COLO829 (cell line): ENCODE measurements at regions not wholly inside any gene's neighbourhood (a gene's known extent, or its start where the extent isn't known, plus 50 kb on each side); places are given as distances from the start of the nearest gene placed in this dataset.

Experiments
- DNase-seq: peaks from one replicate; pipeline ENCODE4 v3.0.0; 2012; ENCODE audit warnings: low spot score

DNA sequence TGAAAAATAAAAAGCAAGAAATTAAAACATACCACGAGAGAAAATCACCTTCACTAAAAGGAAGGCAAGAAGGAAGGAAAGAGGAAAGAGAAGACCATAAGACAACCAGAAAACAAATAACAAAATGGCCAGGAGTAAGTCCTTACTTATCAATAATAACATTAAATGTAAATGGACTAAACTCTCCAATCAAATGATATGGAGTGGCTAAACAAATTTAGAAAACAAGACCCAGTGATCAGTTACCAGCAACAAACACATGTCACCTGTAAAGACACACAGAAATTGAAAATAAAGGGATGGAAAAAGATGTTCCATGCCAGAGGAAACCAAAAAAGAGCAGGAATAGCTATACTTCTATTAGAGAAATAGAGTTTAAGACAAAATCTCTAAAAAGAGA is 85.0 kb upstream of the SLC38A4 start:
- DNase-seq = no peak

DNA sequence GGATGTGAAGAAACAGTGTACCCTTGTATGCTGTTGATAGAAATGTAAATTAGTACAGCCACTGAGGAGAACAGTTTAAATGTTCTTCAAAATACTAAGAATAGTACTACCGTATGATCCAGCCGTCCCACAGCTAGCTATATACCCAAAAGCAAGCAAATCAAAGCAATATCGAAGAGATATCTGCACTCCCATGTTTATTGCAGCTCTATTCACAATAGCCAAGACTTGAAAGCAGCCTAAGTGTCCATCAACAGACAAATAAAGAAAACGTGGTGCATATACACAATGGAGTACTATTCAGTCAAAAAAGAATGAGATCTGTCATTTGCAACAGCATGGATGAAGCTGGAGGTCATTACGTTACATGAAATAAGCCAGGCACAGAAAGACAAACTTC is 88.5 kb upstream of the SLC38A4 start:
- no peak for DNase-seq

DNA sequence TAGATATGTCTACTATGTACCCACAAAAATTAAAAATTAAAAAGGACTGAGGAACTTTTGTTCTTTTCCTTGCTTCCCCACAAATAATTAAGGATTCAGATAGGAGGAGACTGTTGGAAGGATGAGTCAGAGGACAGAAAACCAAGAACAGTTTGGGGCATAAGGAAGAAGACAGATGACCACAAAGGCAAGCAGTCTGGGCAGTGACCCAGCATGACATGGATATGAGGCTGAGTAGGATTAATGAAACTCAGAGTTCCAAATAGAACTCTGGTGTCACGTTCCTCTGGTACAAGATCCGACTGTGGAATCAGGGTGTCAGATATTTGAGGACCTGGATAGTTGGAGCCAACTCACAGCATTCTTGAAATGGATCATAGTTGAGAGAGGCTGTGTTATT is 89.3 kb upstream of the SLC38A4 start:
- DNase-seq = peak; percentile 29

DNA sequence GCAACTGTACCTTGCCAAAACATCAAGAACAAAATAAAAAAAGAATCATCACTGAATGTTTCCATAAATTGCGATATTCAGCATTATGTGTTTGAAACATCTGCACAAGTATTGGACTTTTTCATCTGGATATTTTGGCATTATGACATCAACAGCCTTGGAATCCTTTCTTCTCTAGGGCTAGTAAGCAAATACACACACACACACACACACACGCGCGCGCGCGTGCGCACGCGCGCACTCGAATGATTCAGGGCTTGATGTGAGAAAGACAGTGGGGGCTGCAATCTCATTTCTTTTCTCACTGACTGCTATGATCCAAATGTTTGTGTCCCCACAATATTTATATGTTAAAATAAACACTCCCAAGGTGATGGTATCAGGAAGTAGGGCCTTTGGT is 90.0 kb upstream of the SLC38A4 start:
- DNase-seq = no peak

DNA sequence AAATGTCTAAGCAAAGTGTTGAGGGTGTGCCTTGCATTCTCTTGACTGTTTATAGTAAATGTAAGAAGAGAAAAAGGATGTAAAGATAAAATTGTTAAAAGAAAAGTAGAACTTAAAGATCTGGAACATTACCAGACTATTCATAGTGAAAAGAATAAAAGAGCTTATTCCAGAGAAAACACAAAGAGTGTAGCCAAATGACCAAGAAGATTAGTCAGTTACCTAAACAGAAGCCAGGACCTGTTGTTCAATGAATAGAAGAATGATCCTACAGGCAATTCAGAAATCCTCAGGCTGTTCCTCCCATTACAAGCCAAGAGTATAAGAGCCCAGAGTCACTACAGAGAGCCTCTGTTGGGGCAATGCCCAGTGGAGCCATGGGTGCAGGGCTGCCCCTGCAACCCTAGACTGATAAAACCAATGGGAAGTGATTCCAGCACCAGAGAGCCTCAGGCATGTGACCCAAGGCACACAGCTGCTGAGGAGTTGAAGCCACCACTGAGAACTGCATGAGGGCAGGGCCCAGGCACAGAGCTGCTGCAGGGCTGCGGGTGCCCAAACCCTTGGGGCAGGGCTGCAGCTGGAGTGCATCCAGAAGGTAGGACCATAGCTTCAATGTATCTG is 91.1 kb upstream of the SLC38A4 start:
- no peak for DNase-seq

DNA sequence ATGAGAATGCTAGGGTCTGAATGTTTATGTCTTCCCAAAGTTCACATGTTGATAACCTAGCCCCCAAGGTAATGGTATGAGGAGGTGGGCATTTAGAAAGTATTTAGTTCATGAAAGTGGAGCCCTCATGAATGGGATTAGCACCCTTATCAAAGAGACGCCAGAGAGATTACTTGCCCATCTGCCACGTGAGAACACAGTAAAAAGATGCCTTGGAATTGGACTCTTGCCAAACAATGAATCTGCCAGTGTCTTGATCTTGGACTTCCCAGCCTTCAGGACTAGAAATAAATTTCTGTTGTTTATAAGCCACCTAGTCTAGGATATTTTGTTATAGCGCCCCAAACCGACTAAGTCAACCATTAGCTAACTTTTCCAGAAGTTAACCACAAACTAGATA is 92.0 kb upstream of the SLC38A4 start:
- no peak for DNase-seq

DNA sequence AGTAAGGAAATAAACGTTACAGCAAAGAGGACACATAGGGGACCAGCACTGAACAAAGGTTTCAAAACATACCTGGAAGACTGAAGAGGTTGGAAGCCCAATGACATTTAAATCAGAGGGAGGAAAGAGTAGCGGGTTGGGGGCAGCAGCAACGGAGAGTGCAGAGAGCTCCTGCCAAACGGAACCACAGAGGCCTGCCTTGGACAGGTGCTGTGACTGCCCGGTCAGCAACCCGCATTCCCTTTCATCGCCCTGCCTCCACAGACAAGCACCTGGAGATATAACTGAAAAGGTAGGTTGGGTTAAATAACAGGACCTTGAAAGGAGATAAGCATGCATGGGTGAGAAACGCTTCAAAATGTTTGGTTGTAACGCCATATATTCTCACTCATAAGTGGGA is 92.8 kb upstream of the SLC38A4 start:
- no peak for DNase-seq

DNA sequence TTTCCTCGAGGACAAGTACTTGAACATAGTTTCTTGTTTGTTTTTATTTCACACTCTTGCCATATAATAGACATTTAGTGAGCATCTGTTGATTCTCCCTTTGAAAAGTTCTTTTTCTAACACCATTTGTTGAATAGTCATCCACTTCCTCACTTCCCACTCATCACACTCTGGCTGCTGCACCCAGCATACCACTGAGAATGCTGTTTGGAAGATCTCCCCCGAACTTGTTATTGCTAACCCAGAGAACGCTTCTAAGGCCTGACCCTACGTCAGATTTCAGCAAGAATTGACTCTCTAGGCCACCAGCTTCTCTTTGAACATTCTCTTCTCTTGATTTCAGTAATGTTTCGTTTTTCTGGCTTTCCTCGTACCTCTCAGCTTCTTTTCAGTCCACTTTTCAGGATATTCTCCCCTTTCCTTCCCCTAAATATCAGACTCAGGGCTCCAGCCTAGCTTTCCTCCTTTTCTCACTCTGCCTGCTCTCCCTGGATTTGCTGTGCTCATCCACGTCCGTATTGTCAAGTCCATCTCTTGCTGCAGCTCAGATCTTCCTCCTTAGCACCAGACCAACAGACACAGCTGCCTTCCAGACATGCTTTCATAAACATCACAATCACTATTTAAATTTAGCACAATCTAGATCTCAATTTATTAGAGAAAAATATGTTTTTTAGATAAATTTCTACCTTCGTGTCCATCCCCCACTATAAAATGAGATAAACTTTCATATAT is 94.0 kb upstream of the SLC38A4 start:
- DNase-seq = no peak

DNA sequence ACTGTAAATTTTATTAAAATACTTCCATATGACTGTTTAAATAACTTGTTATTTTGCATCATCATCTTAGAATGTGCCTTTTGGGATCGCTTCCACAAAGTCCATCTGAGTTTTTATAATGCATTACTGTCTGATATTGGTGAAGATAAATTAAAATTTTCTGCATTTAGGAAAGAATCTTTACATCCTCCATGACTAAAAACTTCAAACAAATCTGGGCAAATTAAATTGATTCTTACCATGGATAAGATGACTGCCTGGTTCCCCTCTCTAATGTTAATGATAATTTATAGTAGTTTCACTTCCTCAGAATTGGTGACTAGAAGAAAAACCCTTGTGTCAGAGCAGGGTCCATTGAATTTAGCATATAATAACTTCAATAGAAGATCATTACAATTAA is 94.7 kb upstream of the SLC38A4 start:
- no peak for DNase-seq

DNA sequence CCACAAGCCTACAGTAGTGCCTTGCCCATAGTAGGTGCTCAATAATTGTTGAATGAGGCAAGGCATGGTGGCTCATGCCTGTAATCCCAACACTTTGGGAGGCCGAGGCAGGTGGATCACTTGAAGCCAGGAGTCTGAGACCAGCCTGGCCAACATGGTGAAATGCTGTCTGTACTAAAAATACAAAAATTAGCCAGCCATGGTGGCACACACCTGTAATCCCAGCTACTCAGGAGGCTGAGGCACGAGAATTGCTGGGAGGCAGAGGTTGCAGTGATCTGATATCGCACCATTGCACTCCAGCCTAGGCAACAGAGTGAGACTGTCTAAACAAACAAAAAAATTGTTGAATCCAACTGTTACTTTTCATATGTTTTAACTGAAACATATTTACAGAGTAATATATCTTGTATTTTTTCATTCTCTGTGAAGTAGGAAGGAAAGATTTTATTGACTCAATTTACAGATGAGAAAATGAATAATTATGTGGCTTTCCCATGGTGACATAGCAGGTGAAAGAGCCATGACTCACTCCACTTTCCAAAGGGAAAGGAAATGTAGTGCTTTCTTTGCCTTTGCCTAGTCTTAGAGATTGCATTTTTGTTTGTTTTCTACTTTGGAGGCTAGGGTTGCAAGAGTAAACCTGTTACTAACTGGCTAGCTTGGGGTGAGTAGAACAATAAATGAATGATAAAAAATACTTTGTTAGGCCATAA is 95.4 kb upstream of the SLC38A4 start:
- no peak for DNase-seq

DNA sequence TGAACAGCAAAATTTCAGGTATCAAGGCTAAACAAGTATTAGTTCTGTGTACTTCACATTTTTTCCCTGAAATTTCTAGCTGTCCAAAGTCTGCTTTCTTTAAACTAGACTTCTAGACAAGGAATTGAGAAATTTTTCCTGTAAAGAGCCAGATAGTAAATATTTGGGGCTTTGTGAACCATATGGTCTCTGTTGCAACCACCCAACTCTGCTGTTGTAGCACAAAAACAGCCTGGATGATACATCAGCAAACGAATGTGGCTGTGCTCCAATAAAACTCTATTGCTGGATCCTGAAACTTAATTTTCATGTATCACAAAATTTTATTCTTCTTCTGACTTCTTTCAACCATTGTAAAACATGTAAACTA is 96.0 kb upstream of the SLC38A4 start:
- DNase-seq = no peak

DNA sequence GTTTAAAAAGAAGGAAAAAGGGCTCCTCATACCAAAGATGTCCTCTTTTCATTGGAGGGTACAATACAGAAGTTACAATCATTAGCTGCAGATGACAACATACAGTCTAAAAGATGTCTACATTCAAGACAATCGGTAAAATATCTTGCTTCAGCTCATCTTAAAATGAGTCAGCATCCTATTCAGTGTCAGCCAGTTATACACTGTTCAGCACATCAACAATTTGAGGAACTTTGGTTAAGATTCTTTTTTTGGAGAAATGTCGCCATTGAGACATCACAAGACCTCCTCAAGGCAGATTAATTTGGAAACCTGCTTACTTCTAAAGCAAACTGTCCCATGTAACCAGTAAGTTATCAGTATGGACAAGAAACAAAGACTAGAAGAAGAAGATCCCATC is 100.7 kb upstream of the SLC38A4 start:
- DNase-seq = no peak

DNA sequence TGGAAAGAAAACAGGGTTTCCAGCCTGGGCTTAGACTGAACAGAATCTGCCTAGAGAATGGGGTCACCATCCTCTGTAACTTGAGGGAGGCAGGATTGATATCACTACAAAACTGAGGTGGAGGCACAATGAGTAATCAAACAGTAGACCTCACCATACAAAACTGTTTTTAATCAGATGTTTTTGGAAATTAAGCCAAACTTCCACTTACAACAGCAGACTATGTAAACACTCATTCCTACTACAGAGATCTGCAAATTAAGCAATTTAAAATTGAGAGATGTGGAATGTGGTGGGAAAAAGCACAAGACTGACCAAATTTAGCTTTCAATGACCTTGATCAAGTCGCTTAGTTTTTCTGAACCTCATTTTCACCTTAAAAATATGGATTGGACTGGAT is 104.3 kb upstream of the SLC38A4 start:
- DNase-seq = no peak

DNA sequence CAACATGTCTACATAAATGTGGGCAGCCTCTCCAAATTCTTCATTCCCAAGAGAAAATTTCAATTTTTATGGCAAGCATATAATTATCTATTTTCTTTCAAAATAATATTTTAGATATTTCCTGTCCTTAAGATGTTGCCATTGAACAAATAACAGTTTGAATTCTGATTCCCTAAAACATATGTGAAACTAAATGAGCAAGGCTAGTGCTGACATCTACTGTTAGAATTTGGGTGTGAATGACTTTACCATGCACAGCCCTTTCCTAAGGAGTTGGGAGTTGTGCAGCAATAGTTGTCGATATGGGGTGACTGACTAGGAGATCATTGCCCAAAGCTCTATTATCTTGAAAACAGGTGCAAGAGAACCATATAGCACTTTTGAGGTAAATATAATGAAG is 108.2 kb upstream of the SLC38A4 start:
- DNase-seq = peak; percentile 37

DNA sequence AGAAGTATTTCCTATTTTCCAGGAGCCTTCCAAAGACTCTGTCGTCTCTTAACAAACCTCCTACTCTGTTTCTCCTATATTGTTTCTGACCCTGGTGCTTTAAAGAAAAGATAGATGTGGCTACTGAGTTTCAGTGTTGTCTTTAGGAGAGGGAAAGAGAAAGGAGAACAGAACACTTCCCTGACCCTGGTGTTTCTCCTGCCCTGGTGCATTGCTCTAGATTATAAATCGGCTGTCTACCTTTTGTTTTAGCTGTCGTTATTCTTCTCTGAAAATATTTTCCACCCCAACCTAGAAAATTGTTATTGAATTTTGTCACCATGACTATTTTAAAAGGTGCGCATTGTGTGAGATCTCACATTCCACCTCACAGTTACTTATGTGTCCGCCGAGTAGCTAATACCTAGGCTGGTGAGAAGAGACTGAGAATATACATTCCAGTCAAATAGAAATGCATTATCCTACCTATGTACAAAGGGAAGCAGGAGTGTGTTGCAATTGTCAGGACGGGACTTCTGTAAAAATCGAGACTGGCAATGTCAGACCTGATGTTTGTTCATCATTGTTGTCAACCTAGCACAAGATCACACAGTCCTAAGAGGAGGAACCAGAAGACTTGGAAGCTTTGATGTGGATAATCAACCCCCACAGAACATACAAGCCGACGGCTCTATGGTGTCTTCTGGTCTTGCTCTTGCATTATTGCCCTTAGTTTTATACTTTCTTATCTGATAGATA is 108.7 kb upstream of the SLC38A4 start:
- DNase-seq = no peak

DNA sequence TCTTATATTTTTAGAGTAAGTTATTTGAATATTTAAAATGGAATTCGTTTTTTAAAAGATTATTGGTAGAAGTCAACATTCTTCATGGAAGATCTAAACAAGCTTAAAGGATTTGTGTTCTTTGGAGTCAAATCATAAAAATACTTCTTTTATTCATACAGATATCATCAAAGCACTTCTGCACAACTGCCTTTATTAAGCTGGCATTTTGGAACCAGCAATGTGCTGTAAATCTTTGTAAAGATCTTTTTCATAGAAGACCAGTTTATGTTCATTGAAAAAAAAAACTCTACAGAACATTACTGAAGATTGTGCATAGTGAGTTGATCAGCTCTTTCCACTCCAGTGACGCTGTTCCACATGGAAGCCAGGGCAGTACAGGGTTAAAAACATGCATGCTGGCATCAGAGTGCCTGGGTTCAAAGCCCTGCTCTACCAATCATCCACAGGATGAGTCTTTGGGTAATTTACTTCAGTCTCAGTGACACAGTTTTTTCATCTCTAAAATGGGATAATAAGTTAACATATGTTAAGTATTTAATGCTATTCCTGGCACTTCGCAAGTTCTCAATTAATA is 109.6 kb upstream of the SLC38A4 start:
- no peak for DNase-seq

DNA sequence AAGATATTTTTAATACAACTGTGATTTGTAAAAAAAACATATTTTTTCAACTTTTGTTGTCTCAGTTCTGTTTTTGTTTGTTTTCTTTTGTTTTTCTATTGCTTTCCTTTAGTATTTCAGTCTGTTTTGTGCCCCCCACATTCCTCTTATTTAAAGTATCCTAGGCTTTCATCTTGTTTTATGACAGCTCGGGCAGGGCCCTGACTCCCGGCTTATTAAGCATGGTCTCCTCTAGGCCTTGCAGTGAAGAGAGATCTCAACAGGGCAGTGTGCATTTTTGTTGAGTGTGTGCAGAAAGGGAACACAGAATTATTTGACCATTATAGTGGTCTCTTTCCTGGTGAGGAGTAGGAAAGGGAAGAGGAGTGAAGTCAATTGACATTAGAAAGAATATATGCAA is 110.2 kb upstream of the SLC38A4 start:
- no peak for DNase-seq

DNA sequence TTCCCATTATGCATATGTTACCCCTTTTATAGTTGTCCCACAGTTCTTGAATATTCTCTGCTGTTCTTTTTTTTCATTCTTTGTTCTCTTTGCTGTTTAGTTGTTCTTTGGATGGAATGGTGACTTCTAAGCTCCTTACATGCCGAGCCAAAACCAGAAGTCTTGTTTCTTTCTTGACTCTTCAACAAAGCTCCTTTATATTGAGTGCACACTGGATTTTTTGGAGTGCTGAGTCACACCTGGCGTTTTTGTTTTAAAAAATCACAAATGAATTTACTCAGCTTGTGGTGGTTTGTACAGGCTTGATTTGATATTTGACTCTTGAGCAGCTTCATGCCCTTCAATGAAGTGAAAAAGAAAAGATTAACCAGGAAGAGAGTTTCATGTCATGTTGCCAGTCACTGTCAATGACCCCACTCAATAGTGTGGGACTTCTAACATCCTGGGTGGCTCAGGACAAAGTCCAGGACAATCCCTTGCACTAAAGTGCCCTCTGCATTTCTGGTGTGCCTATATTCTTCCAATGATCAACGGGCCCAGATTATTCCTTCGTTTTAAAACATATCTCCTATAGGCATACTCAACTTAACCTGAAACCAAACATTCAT is 112.4 kb upstream of the SLC38A4 start:
- DNase-seq = no peak

DNA sequence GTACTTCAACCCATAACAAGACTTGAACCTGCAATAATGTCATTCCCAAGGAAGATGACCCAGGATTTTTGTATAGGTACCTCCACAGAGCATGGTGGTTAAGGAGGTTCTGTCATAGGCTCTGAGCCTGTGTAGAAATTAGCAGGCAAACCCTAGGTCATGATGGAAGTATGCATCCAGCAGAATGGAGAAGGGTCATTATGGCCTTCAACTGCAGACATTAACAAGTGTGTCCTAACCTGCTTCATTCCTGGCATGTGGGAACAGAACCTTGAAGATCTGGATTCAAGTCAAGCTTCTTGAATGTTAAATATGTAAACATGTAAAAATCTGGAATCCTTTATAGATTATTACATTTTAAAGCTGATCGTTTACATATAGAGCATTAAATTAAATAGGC is 116.2 kb upstream of the SLC38A4 start:
- DNase-seq = no peak

DNA sequence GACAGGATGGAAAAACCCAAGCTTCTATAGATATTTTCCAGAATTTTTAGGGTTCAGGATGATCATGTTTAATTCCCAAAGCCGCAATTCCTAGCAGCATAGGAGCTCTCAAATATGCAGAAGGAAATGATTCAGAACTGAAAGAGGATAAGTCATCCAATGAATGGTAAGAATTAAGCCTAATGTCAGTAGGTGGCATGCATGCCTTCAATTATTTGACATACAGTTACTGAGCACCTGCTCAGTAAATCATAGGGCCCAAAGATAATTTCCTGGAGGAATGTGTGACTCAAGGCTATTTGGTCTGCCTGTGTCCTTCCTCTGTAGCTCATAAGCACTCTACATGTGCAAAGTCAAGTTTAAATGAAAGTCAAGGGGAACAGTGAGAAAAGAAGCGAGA is 116.8 kb upstream of the SLC38A4 start:
- no peak for DNase-seq

DNA sequence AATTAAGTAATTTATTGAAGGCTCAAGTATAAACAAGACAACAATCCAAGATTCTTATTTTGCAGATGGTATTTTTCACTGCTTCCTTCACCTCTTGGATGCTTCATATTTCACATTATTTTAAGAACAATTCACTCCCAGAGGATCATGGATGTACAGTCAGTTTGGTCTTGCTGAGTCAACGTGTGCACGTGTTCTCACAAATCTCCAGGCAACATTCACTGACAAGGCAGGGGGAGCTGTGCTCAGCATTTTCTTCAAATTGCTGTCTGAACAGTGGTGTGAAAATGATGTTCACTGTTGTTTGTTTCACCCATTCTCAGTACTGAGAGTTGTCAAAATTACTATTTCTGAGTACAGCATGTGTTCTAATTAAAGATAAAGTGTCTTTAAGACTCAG is 118.3 kb upstream of the SLC38A4 start:
- no peak for DNase-seq

DNA sequence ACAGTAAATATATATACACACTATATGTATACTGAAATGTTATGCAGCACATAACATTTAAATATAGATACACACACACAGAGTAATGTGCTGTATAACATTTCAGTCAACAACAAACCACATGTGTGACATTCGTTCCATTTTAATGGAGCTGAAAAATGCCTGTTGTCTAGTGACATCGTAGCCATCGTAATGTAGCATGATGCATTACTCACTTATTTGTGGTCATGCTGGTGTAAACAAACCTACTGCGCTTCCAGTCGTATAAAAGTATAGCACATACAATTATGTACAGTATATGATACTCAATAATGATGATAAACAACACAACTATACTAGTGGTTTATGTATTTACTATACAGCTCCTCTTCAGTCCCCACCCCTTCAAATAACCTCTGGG is 119.0 kb upstream of the SLC38A4 start:
- no peak for DNase-seq
